Keratinocyte (primary cell): ENCODE measurements at regions not wholly inside any gene's neighbourhood (a gene's known extent, or its start where the extent isn't known, plus 50 kb on each side); places are given as distances from the start of the nearest gene placed in this dataset.

Experiments
- DNase-seq: peaks from one replicate; pipeline ENCODE4 v3.0.0-alpha.2; 2011; ENCODE audit warnings: low read depth, missing footprints, low spot score
- FAIRE-seq: peaks from 2 replicates; lab custom pipeline; 2011; peaks lifted over from hg19 to GRCh38; lab: Jason Lieb, UNC
- H2AFZ ChIP-seq: 2 replicates; pipeline ENCODE4 v1.6.0; 2012; ENCODE audit warnings: low read length, control low read depth, inconsistent platforms; ENCODE audit not compliant: control insufficient read depth
- H3K27ac ChIP-seq: 2 replicates; pipeline ENCODE4 v1.5.1; 2011; ENCODE audit warnings: low read length; ENCODE audit not compliant: control insufficient read depth, insufficient read depth
- H3K27me3 ChIP-seq: 3 replicates; pipeline ENCODE4 v1.6.0; 2011; ENCODE audit warnings: low read length; ENCODE audit not compliant: control insufficient read depth, insufficient read depth; ENCODE audit errors: extremely low read depth
- H3K36me3 ChIP-seq, 2 experiments: 2 replicates in 1 of 2; 3 replicates in 1 of 2; pipeline ENCODE4 v1.5.1; 2011; ENCODE audit warnings: low read length in 2 of 2, mild to moderate bottlenecking in 1 of 2; ENCODE audit not compliant: control insufficient read depth in 2 of 2, insufficient read depth in 2 of 2; ENCODE audit errors: extremely low read depth in 1 of 2
- H3K4me1 ChIP-seq: 3 replicates; pipeline ENCODE4 v1.5.1; 2011; ENCODE audit warnings: low read length; ENCODE audit not compliant: control insufficient read depth, insufficient read depth; ENCODE audit errors: extremely low read depth
- H3K4me2 ChIP-seq: 3 replicates; pipeline ENCODE4 v1.6.0; 2011; ENCODE audit warnings: low read depth, low read length; ENCODE audit not compliant: control insufficient read depth, insufficient read depth; ENCODE audit errors: extremely low read depth
- H3K4me3 ChIP-seq, 3 experiments: fragments of 200-600 bp in 1 of 3; sonication (generic) in 1 of 3; 2 replicates in 2 of 3; 3 replicates in 1 of 3; pipeline ENCODE4 v1.5.1; 2011 to 2016; ENCODE audit warnings: low read length in 3 of 3, mild to moderate bottlenecking in 3 of 3, control low read depth in 2 of 3, inconsistent platforms in 1 of 3, low read depth in 1 of 3, mixed read lengths in 1 of 3, mixed run types in 1 of 3, moderate library complexity in 1 of 3; ENCODE audit not compliant: control insufficient read depth in 2 of 3, insufficient read depth in 2 of 3; ENCODE audit errors: extremely low read depth in 1 of 3
- H3K79me2 ChIP-seq: 2 replicates; pipeline ENCODE4 v1.6.0; 2012; ENCODE audit warnings: low read length; ENCODE audit not compliant: control insufficient read depth, insufficient read depth
- H3K9ac ChIP-seq: 3 replicates; pipeline ENCODE4 v1.6.0; 2011; ENCODE audit warnings: low read length; ENCODE audit not compliant: control insufficient read depth, insufficient read depth; ENCODE audit errors: extremely low read depth
- H3K9me1 ChIP-seq: 3 replicates; pipeline ENCODE4 v1.6.0; 2011; ENCODE audit warnings: low read length; ENCODE audit not compliant: control insufficient read depth, insufficient read depth; ENCODE audit errors: extremely low read depth
- H3K9me3 ChIP-seq: 2 replicates; pipeline ENCODE4 v1.5.1; 2012; ENCODE audit warnings: low read depth, low read length; ENCODE audit not compliant: control insufficient read depth
- H4K20me1 ChIP-seq: 3 replicates; pipeline ENCODE4 v1.6.0; 2011; ENCODE audit warnings: low read length; ENCODE audit not compliant: control insufficient read depth, insufficient read depth; ENCODE audit errors: extremely low read depth
- CTCF ChIP-seq, 3 experiments: IDR thresholded peaks in 1 of 3; conservative IDR thresholded peaks in 1 of 3; optimal IDR thresholded peaks in 1 of 3; 2 replicates in 2 of 3; 3 replicates in 1 of 3; pipeline versions ENCODE3 to v1.5.1; 2011; ENCODE audit warnings: low read length in 3 of 3, mild to moderate bottlenecking in 3 of 3, moderate library complexity in 2 of 3, control low read depth in 1 of 3, inconsistent platforms in 1 of 3; ENCODE audit not compliant: insufficient read depth in 2 of 3; ENCODE audit errors: extremely low read depth in 1 of 3
- EZH2 ChIP-seq: IDR thresholded peaks from one replicate; pipeline ENCODE4 v1.6.1; 2012; ENCODE audit warnings: inconsistent platforms, mild to moderate bottlenecking, low read length, moderate library complexity
- dilution Hi-C: fragments of 300-500 bp; cut with MboI; formaldehyde crosslinking; loops from one replicate; pipeline ENCODE4 v1.7.0; 2020; ENCODE audit warnings: low sequenced_read_pairs; ENCODE audit not compliant: extremely low pct_ligation_motif_present

- TF ChIP-seq EZH2 (no peak), CTCF (optimal IDR thresholded peaks at IDR 0.05 in 1 of 3, IDR thresholded peaks at IDR 0.05 in 1 of 3, conservative IDR thresholded peaks at IDR 0.05 in 1 of 3; ENCODE audit: extremely low read depth in 1 of 3, insufficient read depth in 2 of 3, low read length in 3 of 3) (no peak)
- Histone ChIP-seq H3K79me2 (no peaks in the 10 kb centered on the region), H3K9ac (no peak overlapping the region), H3K4me2 (no peak overlapping the region), H3K9me1 (no peaks in the 10 kb centered on the region), H4K20me1 (no peaks in the 10 kb centered on the region), H3K4me3 (no peak overlapping the region), H3K4me1 (no peaks in the 10 kb centered on the region), H3K36me3 (no peaks in the 10 kb centered on the region), H3K9me3 (no peaks in the 10 kb centered on the region), H2AFZ (no peak overlapping the region), H3K27me3 (no peaks in the 10 kb centered on the region), H3K27ac (no peak overlapping the region)
- FAIRE-seq (no peak), DNase-seq (no peak)
- dilution Hi-C loops = loop anchor here (25.0 kb wide), 1 partner anchor 202 kb away; no protein-coding TSS in a partner anchor
Measured at GRCh38 chr4:163764569-163764968, 270.1 kb downstream of the TMA16 start.

- H3K4me3 ChIP-seq = no peak overlapping the region
- H3K9me1 ChIP-seq = no peaks in the 10 kb centered on the region
- H3K36me3 ChIP-seq = no peaks in the 10 kb centered on the region
- dilution Hi-C loops = loop anchor here (25.0 kb wide), 1 partner anchor 206 kb away; no protein-coding TSS in a partner anchor
- no peak overlapping the region for H3K9ac ChIP-seq
- H3K4me2 ChIP-seq = no peak overlapping the region
- no peak for DNase-seq
- no peaks in the 10 kb centered on the region for H3K27me3 ChIP-seq
- no peak for TF ChIP-seq EZH2
- no peak for TF ChIP-seq CTCF (optimal IDR thresholded peaks at IDR 0.05 in 1 of 3, IDR thresholded peaks at IDR 0.05 in 1 of 3, conservative IDR thresholded peaks at IDR 0.05 in 1 of 3; ENCODE audit: extremely low read depth in 1 of 3, insufficient read depth in 2 of 3, low read length in 3 of 3)
- no peaks in the 10 kb centered on the region for H4K20me1 ChIP-seq
- H3K79me2 ChIP-seq = no peaks in the 10 kb centered on the region
- no peaks in the 10 kb centered on the region for H3K4me1 ChIP-seq
- no peaks in the 10 kb centered on the region for H3K9me3 ChIP-seq
- no peak overlapping the region for H2AFZ ChIP-seq
- FAIRE-seq = no peak
- no peak overlapping the region for H3K27ac ChIP-seq
Measured at GRCh38 chr4:163768014-163768413, 273.5 kb downstream of the TMA16 start.
